Immature natural killer cell (primary cell): ENCODE measurements at regions not wholly inside any gene's neighbourhood (a gene's known extent, or its start where the extent isn't known, plus 50 kb on each side); places are given as distances from the start of the nearest gene placed in this dataset.

Experiments
- DNase-seq, 3 donors: peaks; one replicate each; pipeline ENCODE4 v3.0.0; 2022; ENCODE audit warnings: mixed read lengths in 1 of 3
- H3K27ac Mint-ChIP-seq, 6 donors: one replicate each; pipeline ENCODE4 v1.8.0; 2020; ENCODE audit warnings: mixed read lengths in 6 of 6, mild to moderate bottlenecking in 5 of 6, inconsistent platforms in 4 of 6, moderate library complexity in 3 of 6
- H3K27me3 Mint-ChIP-seq, 3 donors: one replicate each; pipeline ENCODE4 v1.8.0; 2020 to 2021; ENCODE audit warnings: low read depth in 3 of 3, mild to moderate bottlenecking in 3 of 3, mixed read lengths in 3 of 3, moderate library complexity in 3 of 3, inconsistent platforms in 1 of 3
- H3K36me3 Mint-ChIP-seq, 3 donors: one replicate each; pipeline ENCODE4 v1.8.0; 2020; ENCODE audit warnings: mixed read lengths in 3 of 3, inconsistent platforms in 2 of 3, mild to moderate bottlenecking in 2 of 3
- H3K4me1 Mint-ChIP-seq, 2 donors: one replicate each; pipeline ENCODE4 v1.8.0; 2020; ENCODE audit warnings: inconsistent platforms in 2 of 2, mild to moderate bottlenecking in 2 of 2, mixed read lengths in 2 of 2, moderate library complexity in 1 of 2
- H3K4me3 Mint-ChIP-seq, 5 donors: one replicate each; pipeline ENCODE4 v1.8.0; 2020; ENCODE audit warnings: mild to moderate bottlenecking in 5 of 5, mixed read lengths in 5 of 5, inconsistent platforms in 3 of 5, moderate library complexity in 3 of 5
- H3K9me3 Mint-ChIP-seq, 6 donors: one replicate each; pipeline ENCODE4 v1.8.0; 2020; ENCODE audit warnings: mild to moderate bottlenecking in 6 of 6, mixed read lengths in 6 of 6, inconsistent platforms in 4 of 6, moderate library complexity in 3 of 6

DNA sequence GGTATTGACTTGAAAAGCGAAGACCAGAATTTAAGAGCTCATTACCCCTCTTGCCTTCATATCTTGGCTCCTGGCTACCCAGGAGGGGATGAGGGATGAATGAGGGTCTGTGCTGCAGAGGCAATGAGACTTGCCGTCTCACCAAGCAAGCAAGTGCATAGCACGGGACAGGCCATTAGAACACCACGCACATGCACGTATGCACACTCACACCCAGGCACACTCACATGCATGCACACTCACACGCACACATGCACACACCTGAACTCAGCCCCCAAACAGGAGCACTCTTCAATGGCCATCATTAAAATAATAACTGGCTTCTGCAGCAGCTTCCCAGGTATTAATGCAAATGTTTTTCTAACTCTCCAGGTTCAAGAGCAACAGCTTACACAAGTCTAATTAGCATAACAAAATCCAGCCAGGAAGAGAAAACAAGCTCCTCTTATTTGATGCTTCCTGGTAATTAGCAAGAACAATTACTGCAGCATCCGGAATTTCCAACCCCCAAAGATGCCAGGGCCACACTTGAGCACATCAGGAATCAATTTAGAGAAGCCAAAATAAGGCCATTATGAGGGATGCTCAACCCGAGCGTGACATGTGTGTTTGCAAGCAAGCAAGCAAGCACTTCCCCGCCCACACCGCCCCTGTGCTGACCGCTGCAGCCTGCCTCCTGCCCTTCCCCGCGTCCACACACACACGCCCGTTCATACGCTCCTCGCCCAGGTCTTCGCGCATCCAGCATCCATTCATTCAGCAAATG lies 171.6 kb upstream of the TNRC6C start:
- peak overlapping the region in 3 of 6 donors; percentile 5 to 55 (median 24) for H3K27ac Mint-ChIP-seq
- H3K36me3 Mint-ChIP-seq = no peaks in the 10 kb centered on the region
- peaks cover 5 to 16% (median 9%) of the 10 kb centered on the region in 3 donors for H3K27me3 Mint-ChIP-seq
- peaks cover 37 to 39% of the 10 kb centered on the region in 2 donors for H3K4me1 Mint-ChIP-seq
- H3K4me3 Mint-ChIP-seq = no peak overlapping the region
- no peaks in the 10 kb centered on the region for H3K9me3 Mint-ChIP-seq
- DNase-seq = no peak

DNA sequence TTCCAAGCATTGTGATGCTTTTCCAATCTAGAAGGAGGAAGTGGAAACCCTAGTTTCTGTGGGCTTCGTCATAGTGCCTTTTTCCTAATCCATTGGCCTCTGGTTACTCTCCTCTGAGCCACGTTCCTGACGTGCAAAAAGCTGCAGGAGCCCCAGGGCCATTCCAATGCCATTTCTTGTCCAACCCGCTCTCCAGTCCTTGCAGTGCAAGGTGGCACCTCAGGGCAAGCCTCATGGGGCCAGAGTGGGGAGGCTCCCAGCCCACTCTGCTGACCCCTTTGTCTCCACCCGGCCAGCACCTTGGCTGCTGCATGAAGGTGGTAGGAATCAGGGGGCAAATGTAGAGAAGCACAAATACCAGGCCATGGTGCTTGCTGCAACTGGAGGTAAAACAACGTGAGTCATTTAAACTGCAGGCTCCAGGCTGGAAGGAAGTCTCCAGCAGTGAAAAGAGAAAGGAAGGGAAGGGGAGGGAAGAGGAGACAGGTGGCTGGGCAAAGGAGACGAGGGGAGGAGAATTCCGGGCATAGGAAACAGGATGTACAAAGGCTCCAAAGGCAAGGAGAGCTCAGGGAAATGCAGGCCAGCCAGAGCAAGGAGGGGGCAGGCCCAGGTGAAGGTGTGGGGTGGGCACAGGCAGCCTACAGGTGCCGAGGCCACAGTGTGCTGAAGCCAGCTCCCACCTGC lies 168.2 kb upstream of the TNRC6C start:
- Mint-ChIP-seq H3K4me3 (no peak overlapping the region), H3K4me1 (peaks cover 22 to 32% of the 10 kb centered on the region in 2 donors), H3K27ac (no peak overlapping the region), H3K9me3 (no peaks in the 10 kb centered on the region), H3K27me3 (peaks cover 0 to 13% (median 5%) of the 10 kb centered on the region in 3 donors), H3K36me3 (no peaks in the 10 kb centered on the region)
- DNase-seq = no peak

DNA sequence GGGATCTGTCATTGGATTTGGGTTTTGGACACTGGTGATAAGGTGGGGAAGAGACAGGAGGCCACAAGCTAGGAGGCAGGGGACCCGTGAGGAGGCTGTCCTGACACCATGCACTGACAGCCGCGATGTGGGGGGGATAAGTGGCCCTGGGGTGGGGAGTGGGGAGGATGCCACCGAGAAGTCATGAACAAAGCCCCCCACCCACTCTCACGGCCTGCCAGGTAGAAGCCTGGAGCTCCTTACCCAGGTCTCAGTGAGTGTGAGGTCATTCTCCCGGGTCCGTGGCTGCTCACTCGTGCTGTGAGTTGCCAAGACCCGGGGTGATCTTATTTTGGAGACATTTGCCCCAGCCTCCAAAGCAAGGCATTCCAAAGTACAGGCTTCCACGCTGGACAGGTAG lies 165.9 kb upstream of the TNRC6C start:
- H3K4me3 Mint-ChIP-seq = no peak overlapping the region
- DNase-seq = no peak
- H3K4me1 Mint-ChIP-seq = peaks cover 17 to 18% of the 10 kb centered on the region in 2 donors
- no peaks in the 10 kb centered on the region for H3K36me3 Mint-ChIP-seq
- H3K27me3 Mint-ChIP-seq = peaks cover 3 to 15% (median 9%) of the 10 kb centered on the region in 3 donors
- no peak overlapping the region for H3K27ac Mint-ChIP-seq
- H3K9me3 Mint-ChIP-seq = no peaks in the 10 kb centered on the region

DNA sequence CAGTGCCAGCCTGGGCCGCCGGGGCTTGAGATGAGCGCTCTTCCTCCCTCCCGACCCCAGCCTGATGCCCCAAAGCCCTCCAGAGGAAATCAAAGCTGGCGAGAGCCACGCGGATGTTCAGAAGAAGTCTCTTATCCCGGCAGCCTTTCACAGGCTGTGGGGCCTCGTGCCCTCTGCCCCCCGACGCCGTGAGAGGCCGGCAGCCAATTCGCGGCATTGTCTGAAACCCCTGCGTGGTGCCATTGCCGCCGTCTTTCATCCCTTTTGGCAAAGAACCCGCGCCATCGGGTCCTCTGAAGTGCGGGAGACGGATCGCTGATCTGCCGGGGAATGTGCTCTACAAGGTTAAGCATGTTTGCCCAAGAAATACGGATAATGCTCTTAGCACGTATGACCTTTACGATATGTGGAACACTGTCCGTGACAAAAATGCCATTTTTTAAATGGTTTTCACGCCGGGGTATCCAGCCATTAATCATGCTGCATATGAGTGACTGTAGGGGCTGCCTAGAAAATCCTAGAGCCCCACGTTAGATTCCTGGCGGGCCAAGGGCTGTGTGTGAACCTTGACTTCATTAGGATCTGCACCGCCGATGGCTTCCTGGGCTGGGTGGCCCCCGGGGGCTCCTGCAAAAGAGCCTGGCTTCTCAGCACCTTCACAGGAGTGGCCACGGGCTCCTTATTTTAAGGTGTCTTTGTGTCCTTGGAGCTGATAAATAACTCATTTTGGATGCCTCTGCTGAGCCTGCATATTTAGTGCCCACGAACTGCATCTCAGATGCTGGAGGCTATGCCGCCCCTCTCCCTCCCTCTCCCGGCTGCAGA lies 165.1 kb upstream of the TNRC6C start:
- H3K27ac Mint-ChIP-seq = no peak overlapping the region
- H3K36me3 Mint-ChIP-seq = no peaks in the 10 kb centered on the region
- DNase-seq = no peak
- no peaks in the 10 kb centered on the region for H3K9me3 Mint-ChIP-seq
- no peak overlapping the region for H3K4me3 Mint-ChIP-seq
- peaks cover 18% of the 10 kb centered on the region in 2 donors for H3K4me1 Mint-ChIP-seq
- H3K27me3 Mint-ChIP-seq = peaks cover 7 to 12% (median 9%) of the 10 kb centered on the region in 3 donors

DNA sequence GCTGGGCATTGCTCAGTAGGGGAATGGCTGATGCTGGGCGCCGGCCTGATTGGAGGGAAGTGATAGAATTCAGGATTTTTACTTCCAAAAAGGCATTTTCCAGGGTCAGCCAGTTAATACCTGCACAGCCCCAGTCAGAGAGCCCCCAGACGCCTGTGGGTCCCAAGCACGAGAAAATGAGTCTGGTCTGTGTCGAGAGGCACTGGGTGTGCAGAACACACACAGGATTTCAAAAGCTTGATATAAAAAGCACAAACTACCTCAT lies 164.6 kb upstream of the TNRC6C start:
- no peaks in the 10 kb centered on the region for H3K9me3 Mint-ChIP-seq
- H3K27me3 Mint-ChIP-seq = peaks cover 9 to 12% (median 9%) of the 10 kb centered on the region in 3 donors
- H3K27ac Mint-ChIP-seq = no peak overlapping the region
- peaks cover 18% of the 10 kb centered on the region in 2 donors for H3K4me1 Mint-ChIP-seq
- H3K4me3 Mint-ChIP-seq = no peak overlapping the region
- no peak for DNase-seq
- no peaks in the 10 kb centered on the region for H3K36me3 Mint-ChIP-seq

DNA sequence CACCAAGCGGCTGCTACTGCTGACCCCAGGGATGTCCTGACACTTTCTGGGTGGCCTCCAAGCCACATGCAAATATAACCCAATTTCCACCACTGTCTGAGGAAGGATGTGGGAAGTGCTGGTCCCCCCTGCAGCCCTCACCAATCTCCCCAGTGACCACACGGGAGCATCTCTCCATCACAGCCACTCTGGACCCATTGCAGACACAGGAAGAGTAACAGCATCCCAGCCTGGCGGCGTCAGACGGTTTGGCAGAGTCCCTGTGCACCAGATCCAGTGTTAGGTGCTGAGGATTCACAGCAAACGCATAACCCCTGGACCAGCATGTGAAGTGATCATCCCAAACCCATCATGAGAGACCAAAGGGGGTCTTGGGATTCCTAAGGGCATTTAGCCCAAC lies 163.7 kb upstream of the TNRC6C start:
- H3K36me3 Mint-ChIP-seq = no peaks in the 10 kb centered on the region
- H3K27me3 Mint-ChIP-seq = peaks cover 9 to 10% (median 9%) of the 10 kb centered on the region in 3 donors
- no peaks in the 10 kb centered on the region for H3K9me3 Mint-ChIP-seq
- DNase-seq = peak in 2 of 3 donors; percentile 12 to 14
- peaks cover 18% of the 10 kb centered on the region in 2 donors for H3K4me1 Mint-ChIP-seq
- H3K27ac Mint-ChIP-seq = peak overlapping the region in 1 of 6 donors; percentile 3
- H3K4me3 Mint-ChIP-seq = no peak overlapping the region

DNA sequence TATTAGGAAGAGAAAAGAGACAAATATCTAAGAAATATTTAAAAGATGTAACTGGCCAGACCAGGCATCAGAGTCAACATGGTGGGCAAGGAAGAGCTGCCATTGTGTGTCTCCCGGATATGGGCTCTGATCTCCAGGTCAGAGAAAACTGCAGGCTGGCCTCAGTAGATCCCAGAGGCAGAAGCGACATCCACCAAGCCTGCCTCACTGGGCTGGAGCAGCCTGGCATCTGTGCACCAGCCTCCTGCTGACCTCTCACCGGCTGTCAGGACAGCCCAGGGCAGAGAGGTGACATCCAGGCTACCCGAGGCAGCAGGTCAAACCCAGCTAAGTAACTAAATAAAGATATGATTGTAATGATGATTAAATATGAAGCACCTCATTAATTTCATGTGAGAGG lies 162.8 kb upstream of the TNRC6C start:
- peaks cover 18% of the 10 kb centered on the region in 2 donors for H3K4me1 Mint-ChIP-seq
- no peak overlapping the region for H3K27ac Mint-ChIP-seq
- H3K4me3 Mint-ChIP-seq = no peak overlapping the region
- H3K9me3 Mint-ChIP-seq = no peaks in the 10 kb centered on the region
- no peaks in the 10 kb centered on the region for H3K36me3 Mint-ChIP-seq
- DNase-seq = no peak
- peaks cover 6 to 10% (median 9%) of the 10 kb centered on the region in 3 donors for H3K27me3 Mint-ChIP-seq

DNA sequence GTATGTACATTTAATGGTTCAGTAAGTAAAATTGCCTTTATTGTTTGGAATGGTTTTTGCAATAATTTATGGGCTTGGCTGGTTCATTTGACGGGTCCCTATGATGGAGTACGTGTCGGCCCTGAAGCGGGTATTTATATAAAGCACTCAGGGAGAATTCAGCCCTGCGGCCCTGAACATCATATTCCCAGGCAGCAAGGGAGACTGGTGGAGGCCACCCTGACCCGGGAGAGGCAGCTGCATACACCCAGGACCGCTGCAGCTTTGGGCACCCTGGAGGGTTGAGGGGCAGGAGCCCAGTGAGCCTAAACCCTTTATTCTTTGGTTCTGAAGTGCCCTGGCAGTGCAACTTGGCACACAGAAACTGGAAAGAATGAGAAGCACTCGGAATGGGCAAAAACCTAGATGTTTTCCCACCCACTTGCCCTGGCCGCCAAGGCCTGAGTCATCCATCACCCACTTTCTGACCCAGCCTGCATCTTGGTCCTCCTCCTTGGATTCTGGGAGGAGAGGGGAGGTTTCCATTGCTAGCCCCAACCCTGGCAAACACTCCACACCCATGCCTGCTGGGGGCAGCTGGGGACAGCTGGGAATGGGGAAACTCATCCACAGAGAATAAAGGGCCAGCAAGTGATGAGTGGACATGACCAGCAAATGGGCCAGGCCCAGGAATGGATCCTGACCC lies 162.2 kb upstream of the TNRC6C start:
- no peak for DNase-seq
- Mint-ChIP-seq H3K27ac (no peak overlapping the region), H3K36me3 (no peaks in the 10 kb centered on the region)

DNA sequence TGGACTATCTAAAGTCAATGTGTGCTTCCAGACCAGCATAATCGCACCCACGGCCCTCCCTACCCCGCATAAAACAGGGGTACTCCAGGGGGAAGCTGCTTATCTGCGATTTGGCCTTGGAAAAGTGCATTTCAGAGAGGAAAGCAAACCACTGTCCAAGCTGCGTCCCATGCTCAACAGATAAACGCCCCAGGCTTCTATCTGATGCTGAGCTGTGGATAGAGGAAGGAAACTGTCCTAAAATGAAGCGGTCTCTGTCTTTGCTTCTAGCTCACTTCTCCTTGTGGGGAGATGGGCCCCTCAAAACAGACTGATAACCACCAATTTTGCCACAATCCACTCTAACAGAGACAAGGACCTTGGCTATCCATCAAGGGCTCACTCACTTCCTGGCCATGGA lies 160.5 kb upstream of the TNRC6C start:
- Mint-ChIP-seq H3K27ac (no peak overlapping the region), H3K9me3 (no peaks in the 10 kb centered on the region), H3K4me3 (no peak overlapping the region), H3K4me1 (peaks cover 18% of the 10 kb centered on the region in 2 donors), H3K27me3 (peaks cover 11 to 14% (median 14%) of the 10 kb centered on the region in 3 donors), H3K36me3 (no peaks in the 10 kb centered on the region)
- DNase-seq = no peak

More for the DNA sequence above, 162.2 kb upstream of the TNRC6C start:
- H3K27me3 Mint-ChIP-seq = peaks cover 4 to 13% (median 9%) of the 10 kb centered on the region in 3 donors
- H3K4me3 Mint-ChIP-seq = no peak overlapping the region
- peaks cover 18% of the 10 kb centered on the region in 2 donors for H3K4me1 Mint-ChIP-seq
- no peaks in the 10 kb centered on the region for H3K9me3 Mint-ChIP-seq

DNA sequence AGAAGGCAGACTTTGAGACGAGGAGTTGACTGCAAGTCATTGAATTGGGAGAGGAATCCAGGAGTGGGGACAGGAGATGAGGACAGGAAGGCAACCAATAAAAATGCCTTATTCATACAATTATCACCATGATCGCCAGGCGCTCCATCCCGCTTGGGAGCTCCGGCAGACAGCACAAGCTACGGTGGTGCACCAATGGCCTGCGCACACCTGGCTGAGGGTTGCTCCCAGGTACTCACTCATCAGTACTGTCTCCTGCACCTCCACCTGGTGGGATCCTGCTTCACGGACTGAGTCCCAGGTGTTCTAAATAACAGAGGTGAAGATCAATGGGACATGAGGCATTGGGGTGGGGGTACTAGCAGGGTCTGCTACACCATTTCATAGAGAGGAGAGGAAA lies 160.0 kb upstream of the TNRC6C start:
- H3K36me3 Mint-ChIP-seq = no peaks in the 10 kb centered on the region
- no peak for DNase-seq
- H3K27ac Mint-ChIP-seq = no peak overlapping the region
- H3K27me3 Mint-ChIP-seq = peaks cover 11 to 16% (median 12%) of the 10 kb centered on the region in 3 donors
- H3K9me3 Mint-ChIP-seq = no peaks in the 10 kb centered on the region
- H3K4me1 Mint-ChIP-seq = peaks cover 18% of the 10 kb centered on the region in 2 donors
- H3K4me3 Mint-ChIP-seq = no peak overlapping the region

DNA sequence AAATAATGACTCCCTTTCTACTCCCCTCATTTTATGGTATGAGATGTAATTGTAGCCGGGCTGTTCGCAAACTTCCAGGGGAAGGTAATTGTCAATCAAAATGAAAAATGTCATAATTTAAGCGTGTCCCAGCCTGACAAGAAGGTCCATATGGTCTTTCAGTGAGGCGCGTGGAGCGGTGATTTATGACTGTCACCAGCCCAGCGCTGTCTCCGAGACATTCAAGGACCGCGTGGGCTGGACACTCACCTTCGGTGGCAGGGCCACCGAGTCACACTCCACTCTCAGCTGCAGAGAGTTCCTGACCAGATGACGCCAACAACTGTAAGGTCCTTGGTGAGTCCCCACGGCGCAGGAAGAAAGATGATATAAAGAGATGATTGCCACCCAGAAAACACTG lies 157.7 kb upstream of the TNRC6C start:
- DNase-seq = no peak
- no peak overlapping the region for H3K27ac Mint-ChIP-seq
- peaks cover 0 to 2% of the 10 kb centered on the region in 2 donors for H3K4me1 Mint-ChIP-seq
- no peak overlapping the region for H3K4me3 Mint-ChIP-seq
- peaks cover 11 to 24% (median 16%) of the 10 kb centered on the region in 3 donors for H3K27me3 Mint-ChIP-seq
- H3K9me3 Mint-ChIP-seq = no peaks in the 10 kb centered on the region
- no peaks in the 10 kb centered on the region for H3K36me3 Mint-ChIP-seq

DNA sequence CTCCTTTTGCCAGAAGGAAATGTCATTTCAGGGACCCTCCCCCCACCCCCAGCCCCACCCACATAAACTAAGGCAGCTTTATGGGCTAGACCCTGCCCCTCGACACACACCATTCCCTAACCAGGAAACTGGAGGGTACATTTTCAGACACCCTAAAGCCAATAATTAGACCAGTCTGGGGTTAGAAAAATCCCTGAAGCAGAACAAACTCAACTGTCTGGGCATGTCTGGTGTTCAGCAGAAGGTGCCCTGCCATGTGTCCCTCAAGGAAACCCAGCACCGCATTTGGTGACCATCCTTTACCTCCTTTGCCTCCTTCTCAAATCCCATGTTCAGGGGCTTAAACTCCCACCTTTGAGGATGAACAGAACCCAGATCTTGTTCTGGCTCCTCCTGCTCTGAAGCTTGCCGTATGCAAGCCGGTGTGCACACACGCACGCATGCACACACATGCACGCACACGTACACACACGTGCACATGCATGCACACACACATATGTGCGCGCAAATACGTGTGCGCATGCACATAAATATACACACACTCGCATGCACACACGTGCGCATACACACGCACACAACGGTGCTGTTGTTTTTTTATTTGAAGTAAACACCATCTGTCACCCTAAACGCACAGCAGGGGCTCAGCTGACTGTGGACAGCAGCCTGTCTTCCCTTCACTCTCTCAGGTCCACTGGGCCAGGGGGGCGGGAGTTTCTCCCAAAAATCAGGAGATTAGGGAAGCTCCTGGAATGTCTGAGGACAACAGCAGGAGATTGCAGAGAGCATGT lies 156.8 kb upstream of the TNRC6C start:
- Mint-ChIP-seq H3K4me3 (no peak overlapping the region), H3K27me3 (peaks cover 8 to 23% (median 18%) of the 10 kb centered on the region in 3 donors), H3K4me1 (peaks cover 0 to 1% of the 10 kb centered on the region in 2 donors), H3K9me3 (no peaks in the 10 kb centered on the region), H3K36me3 (no peaks in the 10 kb centered on the region), H3K27ac (peak overlapping the region in 1 of 6 donors; percentile 31)
- no peak for DNase-seq

DNA sequence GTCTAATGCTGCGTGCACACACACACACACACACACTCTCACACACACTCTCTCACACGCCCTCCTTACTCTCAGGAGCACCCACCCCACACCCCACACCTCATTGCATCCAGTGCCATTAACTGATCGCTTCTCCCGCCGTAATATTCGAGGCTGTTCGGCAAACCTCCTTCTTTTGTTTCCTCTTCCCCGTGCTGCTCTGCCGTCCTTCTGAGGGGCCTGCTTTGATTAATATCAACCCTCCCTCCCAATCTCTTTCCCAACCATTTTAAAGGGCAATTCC lies 156.2 kb upstream of the TNRC6C start:
- no peaks in the 10 kb centered on the region for H3K9me3 Mint-ChIP-seq
- peaks cover 0 to 1% of the 10 kb centered on the region in 2 donors for H3K4me1 Mint-ChIP-seq
- H3K27me3 Mint-ChIP-seq = peaks cover 9 to 24% (median 18%) of the 10 kb centered on the region in 3 donors
- no peaks in the 10 kb centered on the region for H3K36me3 Mint-ChIP-seq
- H3K27ac Mint-ChIP-seq = peak overlapping the region in 1 of 6 donors; percentile 7
- DNase-seq = no peak
- no peak overlapping the region for H3K4me3 Mint-ChIP-seq
